Caco-2 (cell line): ENCODE measurements at regions not wholly inside any gene's neighbourhood (a gene's known extent, or its start where the extent isn't known, plus 50 kb on each side); places are given as distances from the start of the nearest gene placed in this dataset.

Experiments
- BruUV-seq: library from RNA; stranded (reverse); fragments of 400-500 nt; replicated peaks from 2 replicates; lab custom pipeline; 2021; lab: Mats Ljungman, UMichigan
- CTCF ChIA-PET: fragments of 300-600 bp; sonication (Branson Sonifier 250); formaldehyde crosslinking; loops from one replicate; lab custom pipeline; 2022; ENCODE audit warnings: antibody characterized with exemption; lab: Charles Lee
- POLR2A ChIA-PET: fragments of 300-600 bp; sonication (Branson Sonifier 250); formaldehyde crosslinking; loops from one replicate; lab custom pipeline; 2022; ENCODE audit warnings: antibody characterized with exemption; lab: Charles Lee
- DNase-seq, 2 experiments: peaks; one replicate each; pipeline versions ENCODE4 v3.0.0 to v3.0.0-alpha.2; 2020 to 2022
- H3K27me3 ChIP-seq: replicated peaks from 2 replicates; pipeline ENCODE4 v1.6.0; 2011; ENCODE audit warnings: low read length; ENCODE audit not compliant: control insufficient read depth, insufficient read depth
- H3K36me3 ChIP-seq: 2 replicates; pipeline ENCODE4 v1.5.1; 2011; ENCODE audit warnings: low read length; ENCODE audit not compliant: control insufficient read depth, insufficient read depth
- H3K4me1 ChIP-seq: fragments of 250-450 bp; sonication (Bioruptor Pico); 2 replicates; pipeline ENCODE4 v1.5.1; 2020; ENCODE audit warnings: mild to moderate bottlenecking
- H3K4me3 ChIP-seq: 2 replicates; pipeline ENCODE4 v1.5.1; 2011; ENCODE audit warnings: low read depth, mild to moderate bottlenecking, control low read depth, low read length
- H3K9me3 ChIP-seq: fragments of 250-450 bp; sonication (Bioruptor Pico); 2 replicates; pipeline ENCODE4 v1.5.1; 2020; ENCODE audit warnings: mild to moderate bottlenecking, moderate library complexity
- H3K27ac Mint-ChIP-seq: one replicate; pipeline ENCODE4 v1.8.0; 2022; ENCODE audit warnings: mixed read lengths; ENCODE audit not compliant: unreplicated experiment
- H3K27me3 Mint-ChIP-seq: one replicate; pipeline ENCODE4 v1.8.0; 2022; ENCODE audit warnings: mixed read lengths; ENCODE audit not compliant: insufficient read depth, unreplicated experiment
- H3K36me3 Mint-ChIP-seq: one replicate; pipeline ENCODE4 v1.8.0; 2022; ENCODE audit warnings: mild to moderate bottlenecking, mixed read lengths; ENCODE audit not compliant: insufficient read depth, unreplicated experiment
- H3K4me1 Mint-ChIP-seq: one replicate; pipeline ENCODE4 v1.8.0; 2022; ENCODE audit warnings: low read depth, mixed read lengths; ENCODE audit not compliant: unreplicated experiment
- H3K4me3 Mint-ChIP-seq: one replicate; pipeline ENCODE4 v1.8.0; 2022; ENCODE audit warnings: mild to moderate bottlenecking, moderate library complexity, mixed read lengths; ENCODE audit not compliant: unreplicated experiment
- H3K9me3 Mint-ChIP-seq: one replicate; pipeline ENCODE4 v1.8.0; 2022; ENCODE audit warnings: mixed read lengths; ENCODE audit not compliant: unreplicated experiment
- CTCF ChIP-seq, 2 experiments: fragments of 200-600 bp in 1 of 2; IDR thresholded peaks; 1 replicate in 1 of 2; 2 replicates in 1 of 2; pipeline versions ENCODE4 v1.5.1 to v1.8.0; 2011 to 2022; ENCODE audit warnings: antibody characterized with exemption in 1 of 2, control low read depth in 1 of 2, inconsistent platforms in 1 of 2, low read depth in 1 of 2, low read length in 1 of 2, mild to moderate bottlenecking in 1 of 2, moderate library complexity in 1 of 2; ENCODE audit not compliant: insufficient read depth in 1 of 2, severe bottlenecking in 1 of 2, unreplicated experiment in 1 of 2
- intact Hi-C: fragments of 100-400 bp; cut with micrococcal nuclease; formaldehyde crosslinking; loops from one replicate; pipeline ENCODE4 v1.10.0; 2022; ENCODE audit not compliant: unreplicated experiment

DNA sequence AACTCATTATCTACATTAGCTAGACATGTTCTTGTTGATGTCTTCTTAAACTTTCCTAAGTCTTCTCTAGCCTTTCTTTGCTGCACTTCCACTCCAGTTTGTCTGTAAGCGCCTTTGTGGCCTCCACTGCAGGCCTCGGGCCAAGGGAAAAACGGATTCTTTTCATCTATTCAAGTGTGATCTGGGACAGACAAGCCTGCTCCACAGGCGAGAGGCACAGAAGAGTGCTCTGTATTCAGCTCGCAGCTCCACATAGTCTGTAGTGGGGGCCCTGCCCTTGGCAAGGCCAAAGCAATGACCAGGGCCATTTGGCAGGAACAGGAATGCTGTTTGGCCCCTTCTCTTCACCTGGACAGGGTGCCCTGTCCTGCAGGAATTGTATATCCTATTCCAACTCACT, 84.1 kb upstream of the BARX2 start:
- no peaks in the 10 kb centered on the region for H3K36me3 ChIP-seq
- no peak for DNase-seq
- H3K4me1 ChIP-seq: peaks cover 73% of the 10 kb centered on the region
- H3K4me3 Mint-ChIP-seq: no peak overlapping the region
- no peaks in the 10 kb centered on the region for H3K27me3 ChIP-seq
- no peaks in the 10 kb centered on the region for H3K9me3 ChIP-seq
- TF ChIP-seq CTCF (IDR thresholded peaks at IDR 0.05; ENCODE audit: insufficient read depth in 1 of 2, low read depth in 1 of 2, low read length in 1 of 2, severe bottlenecking in 1 of 2, unreplicated experiment in 1 of 2): no peak
- intact Hi-C loops: no loop called here
- no peaks in the 10 kb centered on the region for H3K36me3 Mint-ChIP-seq
- ChIA-PET POLR2A (no interaction called here), CTCF (interaction anchor here (1.5 kb wide), 1 partner anchor 24 kb away, joined by 5 read pairs; no protein-coding TSS in a partner anchor)
- H3K4me3 ChIP-seq: no peak overlapping the region
- no TSS peak for BruUV-seq
- no peak overlapping the region for H3K27ac Mint-ChIP-seq
- H3K9me3 Mint-ChIP-seq: no peaks in the 10 kb centered on the region
- H3K4me1 Mint-ChIP-seq: peaks cover 71% of the 10 kb centered on the region
- H3K27me3 Mint-ChIP-seq: no peaks in the 10 kb centered on the region

GRCh38 chr11:129290966-129291365, 84.7 kb upstream of the BARX2 start:
- Mint-ChIP-seq H3K4me1 (peaks cover 70% of the 10 kb centered on the region), H3K4me3 (no peak overlapping the region), H3K36me3 (no peaks in the 10 kb centered on the region), H3K9me3 (no peaks in the 10 kb centered on the region), H3K27me3 (no peaks in the 10 kb centered on the region), H3K27ac (no peak overlapping the region)
- DNase-seq: no peak
- Histone ChIP-seq H3K9me3 (no peaks in the 10 kb centered on the region), H3K4me1 (peaks cover 73% of the 10 kb centered on the region), H3K27me3 (no peaks in the 10 kb centered on the region), H3K4me3 (no peak overlapping the region), H3K36me3 (no peaks in the 10 kb centered on the region)
- TF ChIP-seq CTCF (IDR thresholded peaks at IDR 0.05; ENCODE audit: insufficient read depth in 1 of 2, low read depth in 1 of 2, low read length in 1 of 2, severe bottlenecking in 1 of 2, unreplicated experiment in 1 of 2): no peak
- ChIA-PET POLR2A (no interaction called here), CTCF (interaction anchor here (1.5 kb wide), 1 partner anchor 25 kb away, joined by 5 read pairs; no protein-coding TSS in a partner anchor)
- BruUV-seq: no TSS peak
- intact Hi-C loops: no loop called here

- peak; percentile 24 to 31 for TF ChIP-seq CTCF (IDR thresholded peaks at IDR 0.05; ENCODE audit: insufficient read depth in 1 of 2, low read depth in 1 of 2, low read length in 1 of 2, severe bottlenecking in 1 of 2, unreplicated experiment in 1 of 2)
- Mint-ChIP-seq H3K4me3 (no peak overlapping the region), H3K36me3 (no peaks in the 10 kb centered on the region), H3K9me3 (no peaks in the 10 kb centered on the region), H3K27ac (peak overlapping the region; percentile 88), H3K4me1 (peaks cover 66% of the 10 kb centered on the region), H3K27me3 (no peaks in the 10 kb centered on the region)
- no peaks in the 10 kb centered on the region for H3K27me3 ChIP-seq
- no peaks in the 10 kb centered on the region for H3K36me3 ChIP-seq
- intact Hi-C loops: loop anchor here (2.0 kb wide), 1 partner anchor 43 kb away; no protein-coding TSS in a partner anchor
- ChIA-PET POLR2A (no interaction called here), CTCF (interaction anchor here (0.6 to 0.9 kb wide), 4 partner anchors 26 to 72 kb away, joined by 3 to 4 read pairs (median 3); no protein-coding TSS in a partner anchor)
- DNase-seq: peak in 1 of 2 experiments; percentile 23
- no TSS peak for BruUV-seq
- peaks cover 73% of the 10 kb centered on the region for H3K4me1 ChIP-seq
- no peaks in the 10 kb centered on the region for H3K9me3 ChIP-seq
- H3K4me3 ChIP-seq: no peak overlapping the region
These were observed 86.2 kb upstream of the BARX2 start for GRCh38 chr11:129289350-129290040.
